Embryonic facial prominence (tissue), 1 donor: ENCODE measurements at regions not wholly inside any gene's neighbourhood (a gene's known extent, or its start where the extent isn't known, plus 50 kb on each side); places are given as distances from the start of the nearest gene placed in this dataset.

ENCODE experiments used
- DNase-seq: peaks from one replicate; pipeline ENCODE4 v3.0.0-alpha.2; 2016; ENCODE audit errors: extremely low spot score

- DNase-seq, result no peak
Observed at GRCh38 chr5:164376843-164377242, 871.4 kb downstream of the MAT2B start.

GRCh38 chr5:164377746-164378145, 872.3 kb downstream of the MAT2B start:
- no peak for DNase-seq

- no peak for DNase-seq
Observed at GRCh38 chr5:164383662-164384061, 878.2 kb downstream of the MAT2B start.

- no peak for DNase-seq
Observed at GRCh38 chr5:164392531-164392930, 887.1 kb downstream of the MAT2B start.

GRCh38 chr5:164394686-164395194, 889.3 kb downstream of the MAT2B start:
- DNase-seq, result no peak

GRCh38 chr5:164412531-164412930, 907.1 kb downstream of the MAT2B start:
- DNase-seq, result no peak

GRCh38 chr5:164420161-164420560, 914.7 kb downstream of the MAT2B start:
- DNase-seq, result no peak

GRCh38 chr5:164422400-164422799, 917.0 kb downstream of the MAT2B start:
- no peak for DNase-seq

GRCh38 chr5:164431634-164432304, 926.4 kb downstream of the MAT2B start:
- no peak for DNase-seq

GRCh38 chr5:164433106-164433870, 927.9 kb downstream of the MAT2B start:
- no peak for DNase-seq

- no peak for DNase-seq
Observed at GRCh38 chr5:164435576-164435975, 930.2 kb downstream of the MAT2B start.

- DNase-seq, result no peak
Observed at GRCh38 chr5:164439799-164440198, 934.4 kb downstream of the MAT2B start.

- no peak for DNase-seq
Observed at GRCh38 chr5:164449460-164449859, 944.0 kb downstream of the MAT2B start.

- DNase-seq, result no peak
Observed at GRCh38 chr5:164466033-164466432, 960.6 kb downstream of the MAT2B start.

GRCh38 chr5:164470312-164470711, 964.9 kb downstream of the MAT2B start:
- DNase-seq, result no peak

GRCh38 chr5:164472165-164472564, 966.7 kb downstream of the MAT2B start:
- DNase-seq, result no peak

- DNase-seq, result no peak
Observed at GRCh38 chr5:164475339-164475977, 970.0 kb downstream of the MAT2B start.

GRCh38 chr5:164481270-164481669, 975.9 kb downstream of the MAT2B start:
- DNase-seq, result no peak

- no peak for DNase-seq
Observed at GRCh38 chr5:164482351-164482750, 976.9 kb downstream of the MAT2B start.

- no peak for DNase-seq
Observed at GRCh38 chr5:164484948-164485347, 979.5 kb downstream of the MAT2B start.

GRCh38 chr5:164487939-164488338, 982.5 kb downstream of the MAT2B start:
- DNase-seq, result no peak

GRCh38 chr5:164497311-164498064, 992.1 kb downstream of the MAT2B start:
- no peak for DNase-seq
